Right cardiac atrium (tissue), 5 donors: ENCODE measurements at regions not wholly inside any gene's neighbourhood (a gene's known extent, or its start where the extent isn't known, plus 50 kb on each side); places are given as distances from the start of the nearest gene placed in this dataset.
"Not testable (repeated sequence)": the region's sequence is repeated elsewhere in the genome, so short reads cannot be mapped to it uniquely, and the experiment has no call there.

Source experiments
- ATAC-seq, 2 donors: fragments of 200-7000 bp; cut with Tn5 transposase; one replicate each; pipeline versions ENCODE4 v1.8.0 to v1.9.1; 2020; ENCODE audit warnings: moderate library complexity in 2 of 2, mild to moderate bottlenecking in 1 of 2
- DNase-seq, 3 donors: peaks; one replicate each; pipeline ENCODE4 v3.0.0-alpha.2; 2020
- H3K27ac ChIP-seq: one replicate; pipeline ENCODE4 v1.5.1; 2013; ENCODE audit warnings: mild to moderate bottlenecking, low read length, control low read depth, moderate library complexity
- H3K27me3 ChIP-seq: one replicate; pipeline ENCODE4 v1.6.1; 2013; ENCODE audit not compliant: control insufficient read depth, insufficient read depth
- H3K4me1 ChIP-seq: one replicate; pipeline ENCODE4 v1.6.1; 2013; ENCODE audit warnings: low read length; ENCODE audit not compliant: control insufficient read depth, insufficient read depth
- H3K4me3 ChIP-seq: one replicate; pipeline ENCODE4 v1.5.1; 2013; ENCODE audit warnings: low read length, control low read depth
- H3K9me3 ChIP-seq: one replicate; pipeline ENCODE4 v1.6.1; 2013; ENCODE audit warnings: low read length; ENCODE audit not compliant: control insufficient read depth
- WGBS: extraction: QIAGEN DNeasy Blood & Tissue Kit; methylation state at CpG from one replicate; pipeline ENCODE4 v1.1.7; 2013; 5-methylcytosine and 5-hydroxymethylcytosine counted together
- intact Hi-C, 4 donors: fragments of 100-400 bp; cut with DNase I; formaldehyde crosslinking; loops; one replicate each; pipeline versions ENCODE4 v1.11.0 to v1.14.0; 2022 to 2023
- donor health status: healthy with polysubstance abuse.
- donor health status: DM: no; HTN: yes; CAD: no.
- donor health status: DM: no; HTN: no; CAD: no.
- donor health status: DM: no; HTN: yes; CAD: no; lungs with severe emphysema.
- donor health status: DM: yes; HTN: yes; CAD: no.

DNA sequence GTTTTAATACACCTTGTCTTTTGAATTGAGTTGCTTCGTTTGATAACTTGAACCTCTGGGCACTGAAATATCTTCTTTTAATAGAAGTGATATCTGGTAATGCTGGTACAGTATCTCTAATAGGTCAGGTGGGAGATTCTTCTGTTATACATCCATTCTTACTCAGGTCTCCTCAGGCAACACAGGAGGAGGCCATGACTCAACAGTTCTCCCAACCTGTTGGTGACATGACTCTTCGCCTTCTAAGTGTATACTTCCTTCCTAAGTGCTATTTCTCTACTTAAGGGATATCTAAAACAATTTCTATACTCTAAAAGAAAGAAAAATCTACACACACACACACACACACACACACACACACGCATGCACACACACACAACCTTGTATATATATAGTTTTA is 509.1 kb downstream of the PCNX1 start:
- no peak for ATAC-seq
- intact Hi-C loops = no loop called here

DNA sequence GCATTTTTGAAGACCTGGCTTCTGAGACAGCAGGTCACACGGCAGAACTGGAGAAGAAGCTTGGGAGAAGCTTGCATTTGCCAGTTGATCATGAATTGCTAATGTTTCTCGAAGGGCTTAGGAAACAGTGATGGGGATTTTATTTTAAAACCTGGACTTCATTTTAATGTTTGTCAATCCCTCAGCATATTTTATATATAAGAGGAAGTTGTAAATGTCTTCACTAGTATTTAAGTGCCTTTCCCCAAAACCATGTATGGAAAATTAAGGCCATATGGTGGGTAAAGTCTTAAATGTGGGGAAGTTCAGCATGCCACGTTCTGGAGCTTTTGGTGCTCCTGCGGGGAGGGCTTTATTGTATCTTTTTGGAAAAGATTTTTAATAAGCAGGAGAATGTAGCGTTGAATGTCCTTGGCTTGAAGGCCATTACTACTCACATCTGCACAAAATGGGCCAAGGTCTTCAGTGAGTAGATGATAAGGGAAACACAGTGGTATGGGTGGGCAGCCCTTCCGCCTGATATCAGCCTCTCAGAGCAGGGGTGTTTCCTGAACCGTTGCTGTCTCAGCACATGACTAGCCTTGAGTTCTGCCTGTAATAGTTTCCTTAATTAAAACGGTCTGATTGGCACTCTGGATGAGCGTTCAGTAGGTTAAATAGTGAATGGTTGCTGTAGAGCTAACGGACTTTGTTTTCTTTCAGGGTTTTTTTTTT is 511.4 kb downstream of the PCNX1 start:
- ATAC-seq (no peak), DNase-seq (no peak)
- Histone ChIP-seq H3K27me3 (no peaks in the 10 kb centered on the region), H3K4me1 (no peaks in the 10 kb centered on the region), H3K27ac (no peak overlapping the region), H3K9me3 (no peaks in the 10 kb centered on the region), H3K4me3 (no peak overlapping the region)
- intact Hi-C loops = no loop called here
- whole genome bisulfite sequencing = 82% methylated on average over 10 of the region's 10 CpGs

More for the DNA sequence above, 509.1 kb downstream of the PCNX1 start:
- no peak overlapping the region for H3K4me3 ChIP-seq
- no peak for DNase-seq
- H3K27me3 ChIP-seq = no peaks in the 10 kb centered on the region
- no peaks in the 10 kb centered on the region for H3K4me1 ChIP-seq
- H3K9me3 ChIP-seq = no peaks in the 10 kb centered on the region
- WGBS = 98% methylated on average over 3 of the region's 3 CpGs
- H3K27ac ChIP-seq = no peak overlapping the region

DNA sequence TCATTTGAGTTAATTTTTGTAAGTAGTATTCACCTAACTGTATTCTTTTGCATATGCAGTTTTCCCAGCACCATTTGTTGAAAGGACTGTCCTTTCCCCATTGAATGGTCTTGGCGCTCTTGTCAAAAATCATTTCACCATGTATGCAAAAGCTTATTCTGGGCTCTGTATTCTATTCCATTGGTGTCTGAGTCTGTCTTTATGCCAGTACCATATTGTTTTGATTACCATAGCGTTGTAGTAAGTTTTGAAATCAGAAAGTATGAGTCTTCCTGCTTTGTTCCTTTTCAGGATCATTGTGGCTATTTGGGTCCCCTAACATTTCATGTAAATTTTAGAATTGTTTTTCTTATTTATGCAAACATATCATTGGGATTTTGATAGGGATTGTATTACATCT is 508.7 kb upstream of the RGS6 start:
- ATAC-seq (no peak), DNase-seq (no peak)
- H3K9me3 ChIP-seq = no peaks in the 10 kb centered on the region
- no peak overlapping the region for H3K27ac ChIP-seq
- 97% methylated on average over 2 of the region's 2 CpGs for WGBS
- intact Hi-C loops = no loop called here
- no peaks in the 10 kb centered on the region for H3K4me1 ChIP-seq
- H3K4me3 ChIP-seq = no peak overlapping the region
- H3K27me3 ChIP-seq = no peaks in the 10 kb centered on the region

DNA sequence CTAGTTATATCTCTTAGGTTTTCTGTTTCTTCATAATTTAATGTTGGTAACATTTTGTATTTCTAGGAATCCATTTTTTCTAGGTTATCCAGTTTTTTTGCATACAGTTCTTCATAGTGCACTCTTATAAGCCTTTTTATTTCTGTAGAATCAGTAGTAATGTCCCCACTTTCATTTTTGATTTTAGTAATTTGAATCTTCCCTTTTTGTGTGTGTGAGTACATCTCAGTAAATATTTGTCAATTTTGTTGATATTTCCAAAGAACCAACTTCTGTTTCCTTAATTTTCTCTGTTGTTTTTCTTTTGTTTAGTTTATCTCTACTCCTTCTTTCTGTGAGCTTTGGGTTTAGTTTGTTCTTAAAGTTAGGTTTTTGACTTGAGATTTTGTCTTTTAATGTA is 507.3 kb upstream of the RGS6 start:
- no peaks in the 10 kb centered on the region for H3K9me3 ChIP-seq
- H3K27me3 ChIP-seq = no peaks in the 10 kb centered on the region
- ATAC-seq (no peak), DNase-seq (no peak)
- no peak overlapping the region for H3K27ac ChIP-seq
- H3K4me1 ChIP-seq = no peaks in the 10 kb centered on the region
- H3K4me3 ChIP-seq = no peak overlapping the region
- intact Hi-C loops = no loop called here

DNA sequence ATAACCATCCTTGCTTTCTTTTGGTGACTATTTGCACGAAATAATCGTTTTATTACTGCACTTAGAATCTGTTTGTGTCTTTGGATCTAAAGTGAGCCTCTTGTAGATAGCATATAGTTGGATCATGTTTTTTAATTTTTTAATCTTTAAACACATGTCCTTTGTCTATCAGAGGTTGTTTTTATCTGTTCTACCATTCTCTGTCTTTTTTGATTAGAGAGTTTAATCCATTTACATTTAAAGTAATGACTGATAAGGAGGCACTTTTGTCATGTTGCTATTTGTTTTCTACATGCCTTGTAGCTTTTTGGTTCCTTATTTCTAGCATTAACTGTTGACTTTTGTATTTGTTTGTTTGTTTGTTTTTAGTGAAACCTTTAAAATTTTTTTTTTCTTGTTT is 506.2 kb upstream of the RGS6 start:
- ATAC-seq (no peak), DNase-seq (no peak)
- H3K4me3 ChIP-seq = no peak overlapping the region
- no peaks in the 10 kb centered on the region for H3K27me3 ChIP-seq
- intact Hi-C loops = no loop called here
- H3K27ac ChIP-seq = no peak overlapping the region
- H3K9me3 ChIP-seq = no peaks in the 10 kb centered on the region
- no peaks in the 10 kb centered on the region for H3K4me1 ChIP-seq
- 98% methylated on average over 2 of the region's 2 CpGs for WGBS

DNA sequence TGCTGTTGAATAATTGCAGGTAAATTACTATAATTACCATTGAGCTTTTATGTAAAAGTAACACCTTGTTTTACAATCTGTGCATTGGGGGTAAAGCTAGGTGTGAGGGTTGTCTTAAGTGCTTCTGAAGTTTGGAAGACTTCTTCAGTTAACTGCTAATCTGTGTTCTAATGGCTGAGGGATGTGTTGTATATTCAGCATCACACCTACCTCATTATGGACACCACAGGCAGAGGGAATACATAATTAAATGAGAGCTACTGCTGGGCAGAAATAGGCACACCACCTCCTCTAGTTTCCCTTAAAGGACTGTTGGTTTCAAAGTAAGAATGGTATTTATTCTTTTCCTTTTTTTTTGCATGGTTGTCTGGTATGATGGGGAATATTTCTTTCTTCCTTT is 502.3 kb upstream of the RGS6 start:
- DNase-seq (no peak), ATAC-seq (no peak)
- H3K27ac ChIP-seq = no peak overlapping the region
- H3K4me3 ChIP-seq = no peak overlapping the region
- intact Hi-C loops = no loop called here
- no peaks in the 10 kb centered on the region for H3K9me3 ChIP-seq
- H3K4me1 ChIP-seq = no peaks in the 10 kb centered on the region
- H3K27me3 ChIP-seq = no peaks in the 10 kb centered on the region

DNA sequence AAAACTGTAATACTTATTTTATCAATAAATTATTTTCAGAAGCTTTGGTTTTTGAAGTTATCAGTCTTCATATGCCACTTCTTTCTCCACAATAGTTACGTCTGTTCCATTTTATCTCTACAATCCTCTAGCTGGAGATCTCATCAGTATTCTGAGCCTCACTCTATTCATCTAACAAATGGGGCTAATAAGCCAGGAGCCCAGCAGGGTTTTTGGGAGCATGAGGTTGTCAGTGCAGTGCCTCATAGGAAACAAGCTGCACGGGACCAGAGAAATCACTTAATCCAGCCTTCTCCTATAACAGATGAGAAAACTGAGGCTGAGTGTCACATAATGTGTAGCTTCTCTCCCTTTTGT is 501.9 kb upstream of the RGS6 start:
- DNase-seq (no peak), ATAC-seq (no peak)
- Histone ChIP-seq H3K4me3 (no peak overlapping the region), H3K4me1 (no peaks in the 10 kb centered on the region), H3K27me3 (no peaks in the 10 kb centered on the region), H3K9me3 (no peaks in the 10 kb centered on the region), H3K27ac (no peak overlapping the region)
- WGBS = 90% methylated on average over 2 of the region's 2 CpGs
- intact Hi-C loops = no loop called here

DNA sequence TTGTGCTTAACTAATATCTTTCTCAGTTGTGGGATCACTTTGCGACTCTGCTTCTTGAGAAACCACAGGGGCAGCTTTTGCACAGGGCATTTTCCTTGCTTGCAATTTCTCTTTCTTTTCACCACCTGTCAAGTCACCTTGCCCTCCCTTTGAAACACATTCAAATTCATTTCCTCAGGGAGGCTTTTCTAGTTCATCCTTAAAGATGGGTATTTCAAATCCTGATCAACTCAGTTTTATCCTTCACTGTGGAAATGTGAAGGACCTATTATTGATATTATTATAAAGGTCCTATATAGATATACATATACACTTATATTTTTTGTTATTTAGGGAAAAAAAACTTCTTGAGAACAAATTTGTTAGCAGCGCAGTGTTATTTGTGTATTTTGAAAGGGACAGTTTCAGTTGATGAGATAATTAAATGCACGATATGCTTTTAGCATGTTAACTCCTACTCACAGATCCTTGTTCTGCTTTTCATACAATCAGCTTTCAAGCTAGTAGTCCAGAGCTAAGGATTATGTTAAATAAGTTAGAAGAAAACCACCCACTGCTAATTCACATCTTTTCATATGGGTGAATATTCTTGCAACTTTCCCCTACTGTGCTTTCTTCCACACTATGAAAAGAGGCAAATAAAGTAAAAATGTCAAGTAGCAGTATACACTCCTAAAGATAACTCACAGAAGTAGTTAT is 501.4 kb upstream of the RGS6 start:
- H3K27ac ChIP-seq = no peak overlapping the region
- no peaks in the 10 kb centered on the region for H3K9me3 ChIP-seq
- DNase-seq (no peak), ATAC-seq (no peak)
- WGBS = 91% methylated on average over 3 of the region's 3 CpGs
- H3K4me3 ChIP-seq = no peak overlapping the region
- H3K27me3 ChIP-seq = no peaks in the 10 kb centered on the region
- no peaks in the 10 kb centered on the region for H3K4me1 ChIP-seq
- intact Hi-C loops = no loop called here

DNA sequence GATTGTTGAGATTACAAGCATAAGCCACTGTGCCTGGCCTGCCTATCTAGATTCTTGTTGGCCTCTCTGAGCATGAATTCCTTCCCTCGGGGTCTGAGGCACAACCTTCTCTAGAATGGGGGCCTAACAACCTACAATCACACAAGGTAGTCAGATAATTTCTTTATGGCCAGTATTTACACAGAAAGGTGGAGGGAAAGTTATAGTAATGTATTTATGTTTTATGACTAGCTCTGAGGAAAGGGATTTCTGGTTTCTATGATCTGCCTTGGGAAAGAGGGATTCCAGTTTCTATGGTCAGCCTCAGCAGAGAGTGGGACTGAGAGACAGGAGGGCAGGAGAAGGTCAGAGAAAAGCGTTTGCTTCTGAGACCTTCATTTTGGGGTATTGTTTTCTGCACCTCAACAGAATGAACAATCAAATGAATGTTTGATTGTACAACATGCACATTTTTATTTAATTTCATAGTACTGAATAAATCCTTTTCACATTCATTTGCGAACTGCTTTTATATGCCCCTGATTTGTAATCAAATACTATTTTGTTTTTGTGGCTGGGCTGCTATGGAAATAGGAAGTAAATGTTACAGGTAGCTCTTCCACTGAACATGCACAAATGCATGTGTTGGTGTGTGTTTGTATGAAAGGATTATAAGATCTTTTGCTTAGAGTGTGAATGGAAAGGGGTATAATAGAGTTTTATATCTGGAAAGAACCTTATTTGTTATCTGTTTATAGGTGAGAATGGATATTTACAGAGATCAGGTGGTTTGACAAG is 499.7 kb upstream of the RGS6 start:
- H3K4me1 ChIP-seq = no peaks in the 10 kb centered on the region
- H3K9me3 ChIP-seq = no peaks in the 10 kb centered on the region
- DNase-seq (no peak), ATAC-seq (no peak)
- H3K4me3 ChIP-seq = no peak overlapping the region
- H3K27me3 ChIP-seq = no peaks in the 10 kb centered on the region
- no peak overlapping the region for H3K27ac ChIP-seq
- WGBS = 93% methylated on average over 3 of the region's 3 CpGs
- intact Hi-C loops = no loop called here

DNA sequence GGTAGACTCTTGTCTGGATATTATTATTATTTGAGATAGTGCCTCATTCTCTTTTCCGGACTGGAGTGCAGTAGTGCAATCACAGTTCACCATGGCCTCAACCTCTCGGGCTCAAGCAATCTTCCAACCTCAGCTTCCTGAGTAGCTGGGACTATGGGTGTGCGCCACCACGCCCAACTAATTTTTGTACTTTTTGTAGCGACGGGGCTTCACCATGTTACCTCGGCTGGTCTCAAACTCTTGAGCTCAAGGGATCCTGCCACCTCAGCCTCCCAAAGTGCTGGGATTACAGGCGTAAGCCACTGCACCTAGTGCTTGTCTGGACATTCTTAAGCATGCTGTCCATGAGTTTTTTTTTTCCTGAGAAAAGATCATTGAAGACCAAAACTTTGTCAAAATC is 498.9 kb upstream of the RGS6 start:
- 95% methylated on average over 8 of the region's 8 CpGs for WGBS
- Histone ChIP-seq H3K27ac (no peak overlapping the region), H3K9me3 (no peaks in the 10 kb centered on the region), H3K4me3 (no peak overlapping the region), H3K4me1 (peaks cover 1% of the 10 kb centered on the region), H3K27me3 (no peaks in the 10 kb centered on the region)
- intact Hi-C loops = no loop called here
- DNase-seq = no peak
- no peak for ATAC-seq

DNA sequence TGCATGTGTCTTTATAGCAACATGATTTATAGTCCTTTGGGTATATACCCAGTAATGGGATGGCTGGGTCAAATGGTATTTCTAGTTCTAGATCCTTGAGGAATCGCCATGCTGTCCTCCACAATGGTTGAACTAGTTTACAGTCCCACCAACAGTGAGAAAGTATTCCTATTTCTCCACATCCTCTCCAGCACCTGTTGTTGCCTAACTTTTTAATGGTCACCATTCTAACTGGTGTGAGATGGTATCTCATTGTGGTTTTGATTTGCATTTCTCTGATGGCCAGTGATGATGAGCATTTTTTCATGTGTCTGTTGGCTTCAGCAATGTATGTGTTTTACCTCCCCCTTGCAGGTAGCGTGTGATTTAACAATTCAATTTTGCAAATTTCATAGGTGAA is 496.6 kb upstream of the RGS6 start:
- intact Hi-C loops, H3K4me1 ChIP-seq, H3K27ac ChIP-seq, ATAC-seq, H3K4me3 ChIP-seq, DNase-seq, H3K9me3 ChIP-seq, H3K27me3 ChIP-seq: not testable (repeated sequence)
- 98% methylated on average over 2 of the region's 2 CpGs for WGBS
